Fibroblast of lung (primary cell): ENCODE measurements at regions not wholly inside any gene's neighbourhood (a gene's known extent, or its start where the extent isn't known, plus 50 kb on each side); places are given as distances from the start of the nearest gene placed in this dataset.

ENCODE experiments used
- EZH2 ChIP-seq: IDR thresholded peaks from 2 replicates; pipeline ENCODE4 v1.5.1; 2012; ENCODE audit warnings: low read length, control low read depth, mild to moderate bottlenecking; ENCODE audit errors: missing control alignments
- TF ChIP-seq, protein P1 (sequence below), 2 donors: IDR thresholded peaks in 1 of 2; conservative IDR thresholded peaks in 1 of 2; 1 replicate in 1 of 2; 2 replicates in 1 of 2; pipeline ENCODE4 v1.5.1; 2011 to 2012; ENCODE audit warnings: low read length in 2 of 2, control low read depth in 1 of 2, inconsistent platforms in 1 of 2, low read depth in 1 of 2, mild to moderate bottlenecking in 1 of 2

DNA sequence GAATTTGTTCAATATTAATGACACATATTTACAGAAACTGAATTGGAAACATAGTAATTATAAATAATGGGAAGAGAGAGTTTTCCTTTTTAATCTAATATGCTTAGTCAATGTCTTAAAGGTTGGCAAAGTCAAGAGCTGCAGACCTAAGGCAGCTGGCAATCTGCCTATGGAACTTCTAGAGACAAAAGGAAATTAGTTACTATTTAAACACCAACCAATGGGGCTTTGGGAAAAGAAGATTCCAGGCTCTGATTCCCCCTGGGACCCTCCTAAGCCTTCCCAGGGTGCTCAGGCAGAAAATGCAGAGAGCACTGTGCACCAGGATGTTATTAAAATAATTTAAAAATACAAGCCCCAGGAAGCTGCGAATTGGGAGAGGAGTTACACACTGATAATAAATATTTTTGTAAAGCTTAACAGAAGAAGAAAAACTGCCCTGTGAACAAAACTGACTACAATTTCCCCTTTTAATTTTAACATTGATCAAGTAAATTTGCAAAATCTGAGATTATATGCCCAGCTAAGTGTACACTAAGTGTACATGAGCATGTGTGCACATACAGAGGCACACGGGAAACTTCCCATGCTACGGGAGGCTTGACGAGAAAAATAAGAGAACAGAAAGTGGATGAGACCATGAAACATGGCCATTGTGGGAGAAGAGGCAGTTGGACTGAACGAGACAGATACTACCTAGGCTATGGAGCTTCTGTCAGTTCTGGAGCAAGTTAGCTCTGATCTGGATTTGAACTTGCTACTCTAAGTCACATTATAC lies 77.4 kb upstream of the ADAMTS16 start:
- TF ChIP-seq, protein P1, sequence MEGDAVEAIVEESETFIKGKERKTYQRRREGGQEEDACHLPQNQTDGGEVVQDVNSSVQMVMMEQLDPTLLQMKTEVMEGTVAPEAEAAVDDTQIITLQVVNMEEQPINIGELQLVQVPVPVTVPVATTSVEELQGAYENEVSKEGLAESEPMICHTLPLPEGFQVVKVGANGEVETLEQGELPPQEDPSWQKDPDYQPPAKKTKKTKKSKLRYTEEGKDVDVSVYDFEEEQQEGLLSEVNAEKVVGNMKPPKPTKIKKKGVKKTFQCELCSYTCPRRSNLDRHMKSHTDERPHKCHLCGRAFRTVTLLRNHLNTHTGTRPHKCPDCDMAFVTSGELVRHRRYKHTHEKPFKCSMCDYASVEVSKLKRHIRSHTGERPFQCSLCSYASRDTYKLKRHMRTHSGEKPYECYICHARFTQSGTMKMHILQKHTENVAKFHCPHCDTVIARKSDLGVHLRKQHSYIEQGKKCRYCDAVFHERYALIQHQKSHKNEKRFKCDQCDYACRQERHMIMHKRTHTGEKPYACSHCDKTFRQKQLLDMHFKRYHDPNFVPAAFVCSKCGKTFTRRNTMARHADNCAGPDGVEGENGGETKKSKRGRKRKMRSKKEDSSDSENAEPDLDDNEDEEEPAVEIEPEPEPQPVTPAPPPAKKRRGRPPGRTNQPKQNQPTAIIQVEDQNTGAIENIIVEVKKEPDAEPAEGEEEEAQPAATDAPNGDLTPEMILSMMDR (conservative IDR thresholded peaks at IDR 0.05 in 1 of 2, IDR thresholded peaks at IDR 0.05 in 1 of 2; ENCODE audit: low read depth in 1 of 2, low read length in 2 of 2), result no peak
- no peak for TF ChIP-seq EZH2
